Stomach (tissue), 4 donors: ENCODE measurements at regions not wholly inside any gene's neighbourhood (a gene's known extent, or its start where the extent isn't known, plus 50 kb on each side); places are given as distances from the start of the nearest gene placed in this dataset.
"Not testable (repeated sequence)": the region's sequence is repeated elsewhere in the genome, so short reads cannot be mapped to it uniquely, and the experiment has no call there.

Experiments used
- EP300 ChIP-seq: sonication (generic); formaldehyde crosslinking; IDR thresholded peaks from one replicate; pipeline ENCODE4 v1.6.1; 2017; ENCODE audit warnings: antibody characterized with exemption
- POLR2A ChIP-seq, 4 donors: fragments of 450-650 bp; IDR thresholded peaks; one replicate each; pipeline ENCODE4 v1.6.1; 2016; ENCODE audit warnings: antibody characterized with exemption in 4 of 4, control low read depth in 2 of 4, mild to moderate bottlenecking in 1 of 4, moderate library complexity in 1 of 4
- POLR2AphosphoS5 ChIP-seq, 3 donors: sonication (generic); formaldehyde crosslinking; IDR thresholded peaks; one replicate each; pipeline ENCODE4 v1.6.1; 2016; ENCODE audit warnings: antibody characterized with exemption in 3 of 3
- TF ChIP-seq, protein P1 (sequence below), 7 experiments: fragments of 450-650 bp in 4 of 7; fragments of 200-600 bp in 3 of 7; sonication (generic) in 3 of 7; IDR thresholded peaks; one replicate each; pipeline ENCODE4 v1.5.1; 2016 to 2019; ENCODE audit warnings: antibody characterized with exemption in 7 of 7, control low read depth in 2 of 7, mild to moderate bottlenecking in 1 of 7

DNA sequence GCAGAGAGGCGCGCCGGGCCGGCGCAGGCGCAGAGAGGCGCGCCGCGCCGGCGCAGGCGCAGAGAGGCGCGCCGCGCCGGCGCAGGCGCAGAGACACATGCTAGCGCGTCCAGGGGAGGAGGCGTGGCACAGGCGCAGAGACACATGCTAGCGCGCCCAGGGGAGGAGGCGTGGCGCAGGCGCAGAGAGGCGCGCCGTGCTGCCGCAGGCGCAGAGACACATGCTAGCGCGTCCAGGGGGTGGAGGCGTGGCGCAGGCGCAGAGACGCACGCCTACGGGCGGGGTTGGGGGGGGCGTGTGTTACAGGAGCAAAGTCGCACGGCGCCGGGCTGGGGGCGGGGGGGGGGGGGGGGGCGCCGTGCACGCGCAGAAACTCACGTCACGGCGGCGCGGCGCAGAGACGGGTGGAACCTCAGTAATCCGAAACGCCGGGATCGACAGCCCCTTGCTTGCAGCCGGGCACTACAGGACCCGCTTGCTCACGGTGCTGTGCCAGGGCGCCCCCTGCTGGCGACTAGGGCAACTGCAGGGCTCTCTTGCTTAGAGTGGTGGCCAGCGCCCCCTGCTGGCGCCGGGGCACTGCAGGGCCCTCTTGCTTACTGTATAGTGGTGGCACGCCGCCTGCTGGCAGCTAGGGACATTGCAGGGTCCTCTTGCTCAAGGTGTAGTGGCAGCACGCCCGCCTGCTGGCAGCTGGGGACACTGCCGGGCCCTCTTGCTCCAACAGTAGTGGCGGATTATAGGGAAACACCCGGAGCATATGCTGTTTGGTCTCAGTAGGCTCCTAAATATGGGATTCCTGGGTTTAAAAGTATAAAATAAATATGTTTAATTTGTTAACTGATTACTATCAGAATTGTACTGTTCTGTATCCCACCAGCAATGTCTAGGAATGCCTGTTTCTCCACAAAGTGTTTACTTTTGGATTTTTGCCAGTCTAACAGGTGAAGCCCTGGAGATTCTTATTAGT is 269.9 kb downstream of the OR4F29 start:
- TF ChIP-seq, protein P1, sequence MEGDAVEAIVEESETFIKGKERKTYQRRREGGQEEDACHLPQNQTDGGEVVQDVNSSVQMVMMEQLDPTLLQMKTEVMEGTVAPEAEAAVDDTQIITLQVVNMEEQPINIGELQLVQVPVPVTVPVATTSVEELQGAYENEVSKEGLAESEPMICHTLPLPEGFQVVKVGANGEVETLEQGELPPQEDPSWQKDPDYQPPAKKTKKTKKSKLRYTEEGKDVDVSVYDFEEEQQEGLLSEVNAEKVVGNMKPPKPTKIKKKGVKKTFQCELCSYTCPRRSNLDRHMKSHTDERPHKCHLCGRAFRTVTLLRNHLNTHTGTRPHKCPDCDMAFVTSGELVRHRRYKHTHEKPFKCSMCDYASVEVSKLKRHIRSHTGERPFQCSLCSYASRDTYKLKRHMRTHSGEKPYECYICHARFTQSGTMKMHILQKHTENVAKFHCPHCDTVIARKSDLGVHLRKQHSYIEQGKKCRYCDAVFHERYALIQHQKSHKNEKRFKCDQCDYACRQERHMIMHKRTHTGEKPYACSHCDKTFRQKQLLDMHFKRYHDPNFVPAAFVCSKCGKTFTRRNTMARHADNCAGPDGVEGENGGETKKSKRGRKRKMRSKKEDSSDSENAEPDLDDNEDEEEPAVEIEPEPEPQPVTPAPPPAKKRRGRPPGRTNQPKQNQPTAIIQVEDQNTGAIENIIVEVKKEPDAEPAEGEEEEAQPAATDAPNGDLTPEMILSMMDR (IDR thresholded peaks at IDR 0.05), result peak in 1 of 7 experiments; percentile 51
- TF ChIP-seq POLR2A (IDR thresholded peaks at IDR 0.05); EP300; POLR2AphosphoS5 (IDR thresholded peaks at IDR 0.05): not testable (repeated sequence)
